ENCODE measurements at regions not wholly inside any gene's neighbourhood (a gene's known extent, or its start where the extent isn't known, plus 50 kb on each side); places are given as distances from the start of the nearest gene placed in this dataset.
A peak's percentile ranks its signal among the peaks of the same experiment; 100 is the strongest.
"Not testable (repeated sequence)": the region's sequence is repeated elsewhere in the genome, so short reads cannot be mapped to it uniquely, and the experiment has no call there.

- DNase-seq, result no peak
These were observed 1614.0 kb upstream of the PCDH10 start for GRCh38 chr4:131534944-131535645.

GRCh38 chr4:131540256-131540655, 1608.8 kb upstream of the PCDH10 start:
- DNase-seq, result no peak

GRCh38 chr4:131547506-131547981, 1601.5 kb upstream of the PCDH10 start:
- no peak for DNase-seq

- no peak for DNase-seq
These were observed 1597.8 kb upstream of the PCDH10 start for GRCh38 chr4:131551306-131551705.

- DNase-seq, result no peak
These were observed 1583.1 kb upstream of the PCDH10 start for GRCh38 chr4:131566026-131566425.

- DNase-seq, result no peak
These were observed 1564.5 kb upstream of the PCDH10 start for GRCh38 chr4:131584587-131584986.

- DNase-seq, result no peak
These were observed 1554.0 kb upstream of the PCDH10 start for GRCh38 chr4:131595140-131595539.

GRCh38 chr4:131603705-131604104, 1545.4 kb upstream of the PCDH10 start:
- no peak for DNase-seq

GRCh38 chr4:131609039-131609438, 1540.1 kb upstream of the PCDH10 start:
- no peak for DNase-seq

- not testable (repeated sequence) for DNase-seq
These were observed 1538.6 kb upstream of the PCDH10 start for GRCh38 chr4:131610517-131610916.

- no peak for DNase-seq
These were observed 1535.8 kb upstream of the PCDH10 start for GRCh38 chr4:131613086-131613823.

- DNase-seq, result no peak
These were observed 1535.3 kb upstream of the PCDH10 start for GRCh38 chr4:131613824-131614216.

GRCh38 chr4:131632877-131633276, 1516.2 kb upstream of the PCDH10 start:
- DNase-seq, result no peak

- no peak for DNase-seq
These were observed 1513.9 kb upstream of the PCDH10 start for GRCh38 chr4:131635191-131635590.

- no peak for DNase-seq
These were observed 1510.3 kb upstream of the PCDH10 start for GRCh38 chr4:131638781-131639180.

- no peak for DNase-seq
These were observed 1504.5 kb upstream of the PCDH10 start for GRCh38 chr4:131644619-131645018.

GRCh38 chr4:131649227-131649626, 1499.9 kb upstream of the PCDH10 start:
- no peak for DNase-seq

GRCh38 chr4:131650951-131651350, 1498.1 kb upstream of the PCDH10 start:
- DNase-seq, result no peak

GRCh38 chr4:131683314-131683713, 1465.8 kb upstream of the PCDH10 start:
- not testable (repeated sequence) for DNase-seq

GRCh38 chr4:131721883-131722282, 1427.2 kb upstream of the PCDH10 start:
- no peak for DNase-seq

- DNase-seq, result not testable (repeated sequence)
These were observed 1426.0 kb upstream of the PCDH10 start for GRCh38 chr4:131723069-131723468.

- peak; percentile 0 for DNase-seq
These were observed 1424.2 kb upstream of the PCDH10 start for GRCh38 chr4:131724847-131725246.

GRCh38 chr4:131725521-131725920, 1423.6 kb upstream of the PCDH10 start:
- DNase-seq, result not testable (repeated sequence)

- DNase-seq, result not testable (repeated sequence)
These were observed 1422.2 kb upstream of the PCDH10 start for GRCh38 chr4:131726940-131727339.
